NOMO-1 (cell line): ENCODE measurements at regions not wholly inside any gene's neighbourhood (a gene's known extent, or its start where the extent isn't known, plus 50 kb on each side); places are given as distances from the start of the nearest gene placed in this dataset.
A peak's percentile ranks its signal among the peaks of the same experiment; 100 is the strongest.

Experiments
- DNase-seq, 2 experiments: peaks; one replicate each; lab custom pipeline; 2025; ENCODE audit not compliant: unreplicated experiment in 2 of 2; lab: John Stamatoyannopoulos, UW

- no peak for DNase-seq
These were observed 52.7 kb upstream of the ALK start for GRCh38 chr2:29974086-29974485.

- DNase-seq: no peak
These were observed 55.9 kb upstream of the ALK start for GRCh38 chr2:29977284-29977683.

GRCh38 chr2:29981402-29981801, 60.0 kb upstream of the ALK start:
- no peak for DNase-seq

- DNase-seq: no peak
These were observed 61.9 kb upstream of the ALK start for GRCh38 chr2:29983308-29983707.

- DNase-seq: no peak
These were observed 65.8 kb upstream of the ALK start for GRCh38 chr2:29987146-29987545.

GRCh38 chr2:29990129-29990528, 68.7 kb upstream of the ALK start:
- DNase-seq: no peak

GRCh38 chr2:29991086-29991485, 69.7 kb upstream of the ALK start:
- DNase-seq: no peak

DNA sequence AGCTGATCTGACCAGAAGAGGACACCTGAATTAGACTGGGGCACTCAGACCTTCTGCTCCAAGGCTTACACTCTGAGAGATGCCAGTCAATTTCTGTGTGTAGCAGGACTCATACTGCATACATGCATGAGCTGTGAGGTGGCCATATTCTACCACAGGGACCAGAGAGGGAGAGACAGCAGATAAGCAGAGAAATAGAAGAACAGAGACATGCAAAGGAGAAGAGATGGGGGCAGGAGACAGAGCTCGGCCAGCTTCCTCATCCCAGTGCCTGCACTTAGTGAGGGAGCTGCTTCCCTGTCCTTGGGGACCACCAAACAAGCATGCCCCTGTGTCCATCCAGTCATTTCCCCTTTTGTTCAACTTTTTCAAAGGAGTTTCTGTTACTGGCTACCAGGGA, 73.9 kb upstream of the ALK start:
- no peak for DNase-seq

- DNase-seq: no peak
These were observed 81.7 kb upstream of the ALK start for GRCh38 chr2:30003128-30003527.

DNA sequence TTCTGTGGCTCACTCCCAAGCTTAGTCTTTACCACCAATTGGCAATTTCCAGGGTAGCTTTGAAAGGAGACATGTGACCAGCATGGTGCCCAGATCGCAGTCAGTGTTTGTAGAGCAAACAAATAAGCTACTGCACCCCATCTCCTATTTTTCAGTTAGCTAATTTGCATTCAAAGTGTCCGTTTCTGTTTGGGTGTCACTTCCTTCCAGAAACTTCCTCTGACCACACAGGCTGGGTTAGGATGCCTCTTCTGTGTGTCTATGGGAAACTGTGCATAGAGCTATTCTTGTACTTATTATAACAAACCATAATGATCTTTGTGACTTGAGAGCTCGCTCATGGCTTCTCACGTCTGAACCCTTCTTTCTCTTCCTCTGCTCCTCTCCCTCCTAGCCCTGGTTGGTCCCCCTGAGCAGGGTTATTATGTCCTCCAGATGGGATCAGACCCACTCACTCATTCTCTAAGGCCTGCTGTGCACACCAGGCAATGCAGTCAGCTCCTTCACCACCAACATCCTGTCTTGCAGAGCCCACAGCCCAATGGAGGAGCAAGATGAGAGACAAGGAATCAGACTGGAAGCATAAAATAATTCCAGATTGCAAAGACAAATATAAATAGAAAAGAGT, 101.2 kb upstream of the ALK start:
- peak in 1 of 2 experiments; percentile 6 for DNase-seq

- no peak for DNase-seq
These were observed 102.9 kb upstream of the ALK start for GRCh38 chr2:30024281-30024680.

DNA sequence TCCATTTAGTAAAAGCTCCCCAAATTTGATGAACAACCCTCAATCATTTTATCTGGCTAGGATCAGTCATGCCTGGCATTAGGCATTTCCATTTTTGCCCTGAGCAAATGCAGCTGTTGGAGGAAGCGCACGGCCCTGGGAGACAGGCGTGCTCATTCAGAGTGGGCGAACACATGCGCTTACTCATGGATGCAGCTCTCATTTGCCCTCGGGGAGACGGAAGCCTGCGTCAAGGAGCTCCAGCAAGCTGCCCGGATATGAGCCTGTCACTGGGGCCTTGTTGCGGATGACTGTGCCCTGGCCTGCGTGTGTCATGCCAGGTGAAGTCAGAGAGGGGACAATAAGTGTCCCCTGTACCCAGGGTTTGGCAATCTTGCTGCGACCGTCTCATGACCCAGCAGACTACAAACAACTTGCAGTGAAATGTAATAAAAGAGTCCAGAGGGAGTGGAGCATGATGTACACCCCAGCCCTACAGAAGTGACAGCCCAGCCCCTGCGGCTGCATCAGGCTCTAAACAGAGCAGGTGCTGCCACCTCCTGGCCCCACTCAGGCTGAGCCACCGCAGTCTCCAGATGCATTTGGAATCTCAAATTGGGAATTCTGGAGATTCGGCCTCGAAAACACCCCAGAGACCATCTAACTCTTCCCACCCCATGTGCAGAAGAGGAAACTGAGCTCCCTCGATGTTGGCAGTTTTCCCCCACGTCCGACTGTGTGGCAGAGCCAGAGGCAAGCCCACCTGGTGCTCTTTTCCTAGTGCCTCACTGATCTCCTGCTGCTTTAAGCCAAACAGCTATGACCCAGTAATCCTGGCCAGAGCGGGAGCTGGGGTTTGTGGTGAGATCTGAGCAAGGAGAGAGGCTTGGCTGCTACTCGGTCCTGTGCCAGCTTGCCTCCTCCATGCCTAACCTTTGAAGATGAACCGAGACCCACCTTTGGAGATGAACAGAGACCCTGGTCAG, 105.0 kb upstream of the ALK start:
- no peak for DNase-seq

GRCh38 chr2:30029804-30030203, 108.4 kb upstream of the ALK start:
- no peak for DNase-seq

- DNase-seq: no peak
These were observed 109.0 kb upstream of the ALK start for GRCh38 chr2:30030361-30030760.

- no peak for DNase-seq
These were observed 109.8 kb upstream of the ALK start for GRCh38 chr2:30031184-30031583.

GRCh38 chr2:30034052-30034775, 112.6 kb upstream of the YPEL5 start:
- no peak for DNase-seq

- no peak for DNase-seq
These were observed 109.8 kb upstream of the YPEL5 start for GRCh38 chr2:30037016-30037415.

DNA sequence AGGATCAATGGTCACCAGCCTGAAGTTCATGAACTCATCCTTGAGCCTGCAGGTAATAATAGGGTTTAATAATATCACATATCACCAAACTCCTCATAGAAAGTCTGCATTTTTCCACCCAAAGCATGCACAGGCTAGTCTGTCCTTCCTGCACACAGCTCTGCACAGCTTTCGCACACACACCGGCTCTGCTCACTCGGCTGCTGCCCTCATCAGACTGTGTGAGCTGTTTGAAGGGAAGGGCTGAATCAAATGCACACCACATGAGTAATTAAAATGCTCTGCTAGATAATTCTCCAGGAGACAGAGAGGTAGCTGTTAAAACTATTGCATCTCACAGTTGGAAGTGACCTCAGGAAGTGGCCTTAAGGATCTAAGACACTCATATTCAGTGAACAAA, 108.4 kb upstream of the YPEL5 start:
- DNase-seq: no peak

DNA sequence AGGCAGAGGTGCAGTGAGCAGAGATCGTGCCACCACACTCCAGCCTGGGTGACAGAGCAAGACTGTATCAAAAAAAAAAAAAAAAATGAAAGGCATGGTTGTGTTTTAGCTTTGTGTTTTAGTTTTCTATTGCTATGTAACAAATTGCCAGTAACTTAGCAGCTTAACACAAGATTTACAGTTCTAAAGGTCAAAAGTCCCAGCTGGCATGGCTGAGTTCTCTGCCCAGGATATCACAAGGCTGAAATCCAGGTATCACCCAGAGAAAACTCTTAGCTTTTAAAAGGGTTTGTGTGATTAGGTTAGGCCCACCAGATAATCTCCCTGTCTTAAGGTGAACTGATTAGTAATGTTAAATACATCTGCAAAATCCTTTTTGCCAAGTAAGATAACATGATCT, 107.7 kb upstream of the YPEL5 start:
- no peak for DNase-seq

DNA sequence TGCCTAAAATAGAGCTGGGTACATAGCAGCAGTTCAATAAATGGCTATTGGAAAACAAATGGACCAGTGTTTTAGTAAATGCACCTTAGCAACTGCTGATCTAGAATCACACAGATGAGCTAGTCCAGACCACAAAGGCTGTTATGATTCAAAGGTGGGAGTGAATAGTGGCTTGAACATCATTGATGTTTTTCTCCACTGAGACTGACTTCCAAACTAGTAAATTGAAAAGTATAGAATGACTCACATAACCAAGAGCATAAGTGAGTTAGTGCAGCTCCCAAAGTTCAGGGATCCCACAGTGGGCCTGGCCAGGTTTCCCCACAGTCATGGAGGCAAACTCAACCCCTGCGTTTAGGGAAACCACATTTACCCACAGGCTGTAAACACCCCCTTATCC, 106.7 kb upstream of the YPEL5 start:
- no peak for DNase-seq

GRCh38 chr2:30041884-30042283, 104.9 kb upstream of the YPEL5 start:
- DNase-seq: no peak

DNA sequence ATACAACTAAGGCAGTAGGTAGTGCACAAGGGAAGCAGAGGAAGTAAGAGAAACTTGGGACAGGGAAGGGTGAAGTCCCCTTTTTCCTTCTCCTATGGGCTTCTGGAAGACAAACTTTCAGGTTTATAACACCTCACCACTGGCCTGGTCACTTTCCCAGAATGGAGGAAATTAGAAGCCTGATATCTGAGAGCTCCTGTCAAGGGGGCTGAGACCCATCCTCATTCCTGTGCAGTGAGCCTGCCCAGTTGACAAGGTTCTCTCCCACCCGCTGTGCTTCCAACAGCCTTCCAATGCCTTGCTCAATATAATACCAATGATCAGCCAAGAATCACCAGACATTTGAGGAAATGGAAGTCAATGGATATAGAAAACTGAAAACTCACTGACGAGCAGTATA, 100.4 kb upstream of the YPEL5 start:
- no peak for DNase-seq
